ENCODE measurements at regions not wholly inside any gene's neighbourhood (a gene's known extent, or its start where the extent isn't known, plus 50 kb on each side); places are given as distances from the start of the nearest gene placed in this dataset.

- no peak overlapping the region for H3K27ac Mint-ChIP-seq
Observed at GRCh38 chr6:30804333-30804732, 60.0 kb upstream of the IER3 start.

GRCh38 chr6:30802731-30803130 is 58.4 kb upstream of the IER3 start:
- Mint-ChIP-seq H3K9me3 (no peaks in the 10 kb centered on the region), H3K27me3 (ENCODE audit: insufficient read depth) (no peaks in the 10 kb centered on the region; the same call in 1 of the 2 replicates), H3K27ac (no peak overlapping the region), H3K36me3 (ENCODE audit: low read depth) (no peaks in the 10 kb centered on the region), H3K4me1 (ENCODE audit: low read depth) (peaks cover 17% of the 10 kb centered on the region; the same call in 1 of the 2 replicates), H3K4me3 (no peak overlapping the region)
- no peak for DNase-seq
- TF ChIP-seq CTCF (IDR thresholded peaks at IDR 0.05) = no peak

More at GRCh38 chr6:30804333-30804732, 60.0 kb upstream of the IER3 start:
- H3K4me3 Mint-ChIP-seq = no peak overlapping the region
- DNase-seq = no peak
- no peaks in the 10 kb centered on the region for H3K36me3 Mint-ChIP-seq (ENCODE audit: low read depth)
- TF ChIP-seq CTCF (IDR thresholded peaks at IDR 0.05) = no peak
- H3K4me1 Mint-ChIP-seq (ENCODE audit: low read depth) = peaks cover 7% of the 10 kb centered on the region; the same call in 1 of the 2 replicates
- H3K27me3 Mint-ChIP-seq (ENCODE audit: insufficient read depth) = no peaks in the 10 kb centered on the region; the same call in 1 of the 2 replicates
- no peaks in the 10 kb centered on the region for H3K9me3 Mint-ChIP-seq

GRCh38 chr6:30801950-30802349 is 57.6 kb upstream of the IER3 start:
- Mint-ChIP-seq H3K36me3 (ENCODE audit: low read depth) (no peaks in the 10 kb centered on the region), H3K4me3 (no peak overlapping the region), H3K27ac (no peak overlapping the region)

DNA sequence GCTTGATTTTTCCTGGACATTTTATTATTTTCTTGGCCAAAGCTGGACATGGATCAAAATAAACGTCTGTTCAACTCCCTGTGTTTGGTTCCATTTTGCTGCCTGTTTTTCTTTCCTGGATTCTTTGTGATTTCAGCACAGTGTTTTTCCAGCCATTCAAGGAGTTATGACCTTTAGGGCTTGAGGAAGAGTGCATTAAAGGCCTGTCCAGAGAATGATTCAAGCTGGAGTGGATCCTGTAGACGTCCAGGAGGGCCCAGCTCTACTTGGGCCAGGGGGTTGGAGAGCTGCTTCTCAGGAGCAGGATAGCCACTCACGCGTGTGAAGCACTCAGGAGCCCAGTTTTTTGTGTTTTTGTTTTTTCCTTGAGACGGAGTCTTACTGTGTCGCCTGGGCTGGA is 56.5 kb upstream of the IER3 start:
- no peak for TF ChIP-seq CTCF (IDR thresholded peaks at IDR 0.05)
- DNase-seq = no peak
- Mint-ChIP-seq H3K4me3 (no peak overlapping the region), H3K9me3 (no peaks in the 10 kb centered on the region), H3K27ac (no peak overlapping the region), H3K4me1 (ENCODE audit: low read depth) (peaks cover 17% of the 10 kb centered on the region; the same call in 1 of the 2 replicates), H3K27me3 (ENCODE audit: insufficient read depth) (no peaks in the 10 kb centered on the region; the same call in 1 of the 2 replicates), H3K36me3 (ENCODE audit: low read depth) (no peaks in the 10 kb centered on the region)

More at GRCh38 chr6:30801950-30802349, 57.6 kb upstream of the IER3 start:
- peaks cover 17% of the 10 kb centered on the region; the same call in 1 of the 2 replicates for H3K4me1 Mint-ChIP-seq (ENCODE audit: low read depth)
- H3K27me3 Mint-ChIP-seq (ENCODE audit: insufficient read depth) = no peaks in the 10 kb centered on the region; the same call in 1 of the 2 replicates
- TF ChIP-seq CTCF (IDR thresholded peaks at IDR 0.05) = no peak
- no peak for DNase-seq
- H3K9me3 Mint-ChIP-seq = no peaks in the 10 kb centered on the region

GRCh38 chr6:30799210-30799609 is 54.9 kb upstream of the IER3 start:
- no peak for DNase-seq
- no peak overlapping the region for H3K27ac Mint-ChIP-seq
- H3K4me1 Mint-ChIP-seq (ENCODE audit: low read depth) = peaks cover 17% of the 10 kb centered on the region; the same call in 1 of the 2 replicates
- TF ChIP-seq CTCF (IDR thresholded peaks at IDR 0.05) = no peak
- H3K27me3 Mint-ChIP-seq (ENCODE audit: insufficient read depth) = no peaks in the 10 kb centered on the region; the same call in 1 of the 2 replicates
- no peaks in the 10 kb centered on the region for H3K36me3 Mint-ChIP-seq (ENCODE audit: low read depth)
- H3K9me3 Mint-ChIP-seq = no peaks in the 10 kb centered on the region
- no peak overlapping the region for H3K4me3 Mint-ChIP-seq

DNA sequence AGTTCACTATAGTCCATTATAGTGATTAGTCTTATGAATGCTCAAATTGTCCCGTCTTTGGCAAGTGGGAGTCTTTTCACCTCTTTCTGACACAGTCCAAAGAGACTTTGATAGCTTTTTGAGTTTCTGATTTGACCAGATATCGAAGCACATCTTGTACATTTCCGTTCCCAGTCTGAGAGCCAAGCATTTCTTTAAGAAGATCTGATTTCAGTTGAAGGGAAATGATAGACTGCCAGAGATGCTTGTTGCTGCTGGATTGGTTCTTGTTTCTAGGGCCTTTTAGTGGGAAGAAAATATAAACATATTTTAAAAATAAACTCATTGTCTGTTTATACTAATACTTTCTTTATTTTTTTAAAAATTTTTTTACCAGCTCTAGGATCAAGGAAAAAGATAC is 54.1 kb upstream of the IER3 start:
- no peaks in the 10 kb centered on the region for H3K36me3 Mint-ChIP-seq (ENCODE audit: low read depth)
- H3K27me3 Mint-ChIP-seq (ENCODE audit: insufficient read depth) = no peaks in the 10 kb centered on the region
- DNase-seq = no peak
- no peak overlapping the region for H3K27ac Mint-ChIP-seq
- H3K9me3 Mint-ChIP-seq = no peaks in the 10 kb centered on the region
- TF ChIP-seq CTCF (IDR thresholded peaks at IDR 0.05) = no peak
- H3K4me1 Mint-ChIP-seq (ENCODE audit: low read depth) = peaks cover 23% of the 10 kb centered on the region
- H3K4me3 Mint-ChIP-seq = no peak overlapping the region
